GM18520 (cell line): ENCODE measurements at regions not wholly inside any gene's neighbourhood (a gene's known extent, or its start where the extent isn't known, plus 50 kb on each side); places are given as distances from the start of the nearest gene placed in this dataset.
A peak's percentile ranks its signal among the peaks of the same experiment; 100 is the strongest.
"Not testable (repeated sequence)": the region's sequence is repeated elsewhere in the genome, so short reads cannot be mapped to it uniquely, and the experiment has no call there.

Source experiments
- ATAC-seq: cut with Tn5 transposase; IDR thresholded peaks from one replicate; pipeline ENCODE4 v1.9.1; 2021; ENCODE audit not compliant: unreplicated experiment

DNA sequence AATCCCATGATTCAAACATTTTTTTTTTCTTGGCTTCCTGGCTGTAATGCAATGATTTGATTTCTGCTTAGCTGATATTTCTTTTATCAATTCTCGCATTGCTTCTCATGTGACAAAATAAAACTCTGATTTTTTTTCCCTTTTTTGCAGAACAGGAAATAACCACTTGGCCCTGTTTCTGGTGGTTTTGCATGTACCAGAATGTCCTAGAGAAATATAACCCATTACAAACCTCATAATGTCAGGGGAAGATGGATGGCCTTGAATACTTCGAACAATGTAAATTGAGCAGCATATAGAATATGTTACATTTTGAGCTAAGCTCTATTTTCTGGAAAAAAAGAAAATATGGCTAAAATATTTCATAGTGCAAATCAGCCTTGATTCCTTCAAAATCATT, 275.6 kb downstream of the RAP2B start:
- ATAC-seq: no peak

DNA sequence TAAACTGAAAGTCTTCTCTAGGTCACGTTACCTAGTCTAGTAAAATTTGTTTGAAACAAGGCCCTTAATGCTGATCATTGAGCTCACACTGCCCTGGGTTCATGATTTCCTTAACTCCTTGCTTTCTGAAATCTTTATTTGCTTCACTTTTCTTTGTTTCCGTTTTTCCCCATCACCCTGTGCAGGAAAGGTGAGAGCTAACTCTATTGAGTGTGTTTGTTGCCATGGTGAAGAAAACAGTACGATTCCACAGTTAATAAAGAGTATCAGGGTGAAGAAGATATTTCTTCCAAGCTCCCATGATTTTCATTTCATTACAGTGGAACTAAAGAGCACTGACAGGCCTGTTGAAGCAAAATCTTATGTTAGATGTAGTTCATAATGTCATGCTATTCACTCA, 276.2 kb downstream of the RAP2B start:
- ATAC-seq: no peak

- ATAC-seq: no peak
Observed at GRCh38 chr3:153439780-153440179, 277.8 kb downstream of the RAP2B start.

- no peak for ATAC-seq
Observed at GRCh38 chr3:153440311-153440710, 278.3 kb downstream of the RAP2B start.

DNA sequence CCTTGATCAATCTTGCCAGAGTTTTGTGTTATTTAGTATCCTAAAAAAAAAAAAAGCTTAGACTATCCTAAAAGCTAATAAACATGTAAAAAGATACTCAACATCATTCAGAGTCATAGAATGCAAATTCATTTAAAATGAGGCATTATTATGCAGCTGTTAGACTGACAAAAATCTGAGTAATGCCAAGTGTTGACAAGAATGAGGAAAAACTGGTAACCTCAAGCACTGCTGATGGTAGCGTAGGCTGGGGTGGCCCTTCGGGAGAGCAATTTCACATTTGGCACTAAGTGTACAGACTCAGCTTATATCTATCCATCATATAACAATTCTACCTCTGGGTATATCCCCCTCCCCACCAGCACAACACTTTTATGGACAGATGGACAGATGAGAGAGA, 280.4 kb downstream of the RAP2B start:
- ATAC-seq: no peak

DNA sequence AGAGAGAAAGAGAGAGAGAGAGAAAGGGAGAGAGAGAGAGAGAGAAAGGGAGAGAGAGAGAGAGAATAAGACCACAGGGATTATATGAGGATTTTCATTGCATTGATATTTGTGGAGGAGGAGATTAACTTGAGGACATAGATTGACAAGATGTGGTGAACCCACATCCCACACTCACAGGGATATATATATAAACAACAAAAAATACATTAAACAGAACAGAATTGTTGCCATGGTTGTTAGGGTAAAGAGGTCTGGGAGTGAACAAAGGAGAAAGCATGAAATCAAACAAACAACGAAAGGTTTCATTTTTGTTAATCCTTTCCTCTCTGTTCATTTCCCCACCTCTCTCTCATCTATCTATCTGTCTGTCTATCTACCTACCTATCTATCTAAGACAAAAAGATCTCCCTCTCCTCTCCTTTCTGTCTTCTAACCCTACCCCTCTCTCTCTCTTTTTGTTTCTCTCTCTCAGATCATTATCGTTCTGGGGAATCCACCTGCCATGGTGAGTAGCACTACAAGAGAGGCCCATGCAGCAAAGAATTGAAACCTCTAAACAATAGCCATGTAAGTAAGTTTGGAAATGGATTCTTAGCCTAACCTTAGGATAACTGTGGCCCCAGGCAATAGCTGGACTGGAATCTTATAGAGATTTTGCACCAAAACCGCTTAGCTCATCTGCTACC, 280.9 kb downstream of the RAP2B start:
- ATAC-seq: no peak

GRCh38 chr3:153443961-153444360, 281.9 kb downstream of the RAP2B start:
- ATAC-seq: no peak

DNA sequence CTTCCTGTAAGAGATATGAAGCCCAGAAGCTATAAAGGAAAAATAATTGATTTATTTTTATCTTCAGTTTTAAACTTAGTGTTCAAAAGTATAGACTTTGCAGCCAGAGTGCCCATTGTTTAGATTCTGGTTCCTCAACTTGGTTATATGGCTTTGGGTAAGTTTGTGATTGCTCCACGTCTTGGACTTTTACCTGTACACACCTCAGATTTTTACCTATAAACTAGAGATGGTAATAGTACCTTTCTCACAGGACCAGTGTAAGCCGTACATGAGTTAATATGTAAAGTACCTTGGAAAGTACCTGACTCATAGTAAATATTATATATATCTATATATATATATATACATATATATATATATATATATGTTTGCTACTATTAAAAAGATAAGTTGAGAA, 283.8 kb downstream of the RAP2B start:
- no peak for ATAC-seq

GRCh38 chr3:153448151-153448829, 286.3 kb downstream of the RAP2B start:
- no peak for ATAC-seq

DNA sequence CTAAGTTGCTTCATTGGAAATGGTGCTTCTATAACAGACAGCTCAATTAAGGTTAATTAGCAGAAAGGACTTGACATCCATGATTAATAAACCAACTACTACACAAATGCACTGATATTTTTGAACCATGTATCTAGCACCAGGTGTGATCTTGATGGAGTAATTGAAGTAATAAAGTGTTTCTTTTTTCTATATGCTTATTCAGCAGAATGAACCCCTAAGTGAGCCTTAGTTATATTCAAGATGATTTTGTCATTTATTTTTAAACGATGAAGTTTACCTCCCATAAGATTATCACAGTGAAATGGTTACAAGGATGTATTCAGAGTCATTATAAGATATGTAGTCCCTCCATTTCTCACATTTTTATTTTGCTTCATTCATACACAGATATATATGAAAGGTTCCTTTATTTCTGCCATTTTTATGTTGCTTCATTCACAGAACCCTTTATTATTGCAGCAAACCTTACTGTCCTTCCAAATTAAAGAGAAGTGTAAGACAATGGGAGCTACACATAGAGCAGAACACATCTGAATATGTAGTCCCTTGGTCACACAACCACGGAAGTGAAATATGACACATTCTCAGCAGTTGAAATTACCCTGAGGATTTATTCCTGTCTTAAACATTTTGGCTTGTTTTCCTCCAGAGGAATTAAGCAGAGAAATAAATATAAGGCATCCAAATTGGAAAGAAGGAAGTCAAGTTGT, 295.0 kb downstream of the RAP2B start:
- no peak for ATAC-seq

GRCh38 chr3:153458881-153459280, 296.9 kb downstream of the RAP2B start:
- no peak for ATAC-seq

DNA sequence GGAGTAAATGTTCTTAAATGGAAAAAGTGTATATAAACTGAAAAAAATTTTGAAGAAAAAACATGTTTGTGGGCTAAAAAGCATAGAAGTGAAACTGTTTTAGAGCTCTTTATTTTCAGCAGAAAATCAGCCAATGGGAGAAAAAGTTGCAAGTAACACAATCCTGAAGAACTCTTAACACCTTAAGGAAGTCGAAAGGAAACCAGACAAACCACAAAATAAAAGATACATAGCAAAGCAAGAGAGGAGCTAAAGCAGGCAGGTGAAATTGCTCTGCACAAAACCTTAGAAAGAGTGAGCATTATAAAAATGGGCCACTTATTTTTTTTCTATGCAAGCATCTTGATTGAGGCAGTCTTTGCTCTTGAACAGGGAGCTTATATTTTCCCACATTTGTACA, 300.5 kb downstream of the RAP2B start:
- no peak for ATAC-seq

DNA sequence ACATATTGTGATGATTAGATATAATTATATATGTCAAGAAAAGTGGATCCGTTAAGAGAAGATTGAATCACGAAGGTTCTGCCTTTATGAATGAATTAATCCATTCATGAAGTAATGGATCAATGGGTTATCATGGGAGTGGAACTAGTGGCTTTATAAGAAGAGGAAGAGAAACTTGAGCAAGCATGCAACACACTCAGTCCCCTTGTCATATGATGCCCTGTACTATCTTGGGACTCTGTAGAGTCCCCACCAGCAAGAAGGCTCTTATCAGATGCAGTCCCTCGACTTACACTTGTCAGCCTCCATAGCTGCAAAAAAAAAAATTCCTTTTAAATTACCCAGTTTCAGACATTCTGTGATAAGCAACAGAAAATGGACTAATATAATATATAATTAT, 301.9 kb downstream of the RAP2B start:
- ATAC-seq: peak; percentile 54

DNA sequence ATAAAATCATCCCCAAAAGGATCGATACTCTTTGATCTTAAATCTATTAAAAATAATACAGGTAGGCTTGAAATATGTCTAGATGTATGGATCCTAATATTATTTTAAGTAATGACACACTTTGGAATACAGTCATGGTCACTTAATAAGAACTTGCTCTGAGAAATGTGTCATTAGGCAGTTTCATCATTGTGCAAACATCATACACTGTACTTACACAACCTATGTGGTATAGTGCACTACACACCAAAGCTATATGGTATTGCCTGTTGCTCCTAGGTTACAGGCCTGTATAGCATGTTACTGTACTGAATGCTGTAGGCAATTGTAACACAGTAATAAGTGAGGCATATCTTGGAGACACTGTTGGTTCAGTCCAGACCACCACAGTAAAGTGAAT, 307.1 kb downstream of the RAP2B start:
- no peak for ATAC-seq

- no peak for ATAC-seq
Observed at GRCh38 chr3:153484842-153485241, 322.8 kb downstream of the RAP2B start.

- no peak for ATAC-seq
Observed at GRCh38 chr3:153495422-153495821, 333.4 kb downstream of the RAP2B start.

GRCh38 chr3:153502682-153503081, 340.7 kb downstream of the RAP2B start:
- ATAC-seq: no peak

- ATAC-seq: no peak
Observed at GRCh38 chr3:153503873-153504272, 341.8 kb downstream of the RAP2B start.

DNA sequence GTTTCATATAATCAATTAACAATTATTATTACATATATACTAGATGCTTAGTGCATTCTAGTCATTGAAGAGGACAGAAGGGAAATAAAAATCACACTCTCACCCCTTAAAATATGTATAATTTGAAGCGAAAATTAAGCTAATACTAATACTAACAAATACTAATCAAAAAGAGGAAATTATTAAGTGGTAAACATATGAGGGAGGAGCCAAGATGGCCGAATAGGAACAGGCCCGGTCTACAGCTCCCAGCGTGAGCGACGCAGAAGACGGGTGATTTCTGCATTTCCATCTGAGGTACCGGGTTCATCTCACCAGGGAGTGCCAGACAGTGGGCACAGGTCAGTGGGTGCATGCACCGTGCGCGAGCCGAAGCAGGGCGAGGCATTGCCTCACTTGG, 344.2 kb downstream of the RAP2B start:
- ATAC-seq: not testable (repeated sequence)

DNA sequence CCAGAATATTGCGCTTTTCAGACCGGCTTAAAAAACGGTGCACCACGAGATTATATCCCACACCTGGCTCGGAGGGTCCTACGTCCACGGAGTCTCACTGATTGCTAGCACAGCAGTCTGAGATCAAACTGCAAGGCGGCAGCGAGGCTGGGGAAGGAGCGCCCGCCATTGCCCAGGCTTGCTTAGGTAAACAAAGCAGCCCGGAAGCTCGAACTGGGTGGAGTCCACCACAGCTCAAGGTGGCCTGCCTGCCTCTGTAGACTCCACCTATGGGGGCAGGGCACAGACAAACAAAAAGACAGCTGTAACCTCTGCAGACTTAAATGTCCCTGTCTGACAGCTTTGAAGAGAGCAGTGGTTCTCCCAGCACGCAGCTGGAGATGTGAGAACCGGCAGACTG, 344.7 kb downstream of the RAP2B start:
- not testable (repeated sequence) for ATAC-seq

- no peak for ATAC-seq
Observed at GRCh38 chr3:153513236-153513635, 351.2 kb downstream of the RAP2B start.

GRCh38 chr3:153528473-153528872, 366.4 kb downstream of the RAP2B start:
- no peak for ATAC-seq
